Ureter (tissue), 1 donor: ENCODE measurements at regions not wholly inside any gene's neighbourhood (a gene's known extent, or its start where the extent isn't known, plus 50 kb on each side); places are given as distances from the start of the nearest gene placed in this dataset.
"Not testable (repeated sequence)": the region's sequence is repeated elsewhere in the genome, so short reads cannot be mapped to it uniquely, and the experiment has no call there.

Experiments
- DNase-seq: peaks from one replicate; pipeline ENCODE4 v3.0.0-alpha.2; 2020; ENCODE audit warnings: low spot score
- donor health status: DM: yes; HTN: yes; CAD: no.

GRCh38 chr1:146282807-146283526 lies 54.1 kb upstream of the NOTCH2NLA start:
- DNase-seq, result not testable (repeated sequence)

GRCh38 chr1:146281522-146281921 lies 52.7 kb upstream of the NOTCH2NLA start:
- not testable (repeated sequence) for DNase-seq

GRCh38 chr1:146278758-146279157 lies 49.9 kb upstream of the NOTCH2NLA start:
- DNase-seq, result not testable (repeated sequence)
